Mucosa of gallbladder (tissue), 1 donor: ENCODE measurements at regions not wholly inside any gene's neighbourhood (a gene's known extent, or its start where the extent isn't known, plus 50 kb on each side); places are given as distances from the start of the nearest gene placed in this dataset.

Source experiments
- DNase-seq: peaks from one replicate; pipeline ENCODE4 v3.0.0-alpha.2; 2020; ENCODE audit warnings: low spot score
- donor health status: DM: no; HTN: no; CAD: no.

DNA sequence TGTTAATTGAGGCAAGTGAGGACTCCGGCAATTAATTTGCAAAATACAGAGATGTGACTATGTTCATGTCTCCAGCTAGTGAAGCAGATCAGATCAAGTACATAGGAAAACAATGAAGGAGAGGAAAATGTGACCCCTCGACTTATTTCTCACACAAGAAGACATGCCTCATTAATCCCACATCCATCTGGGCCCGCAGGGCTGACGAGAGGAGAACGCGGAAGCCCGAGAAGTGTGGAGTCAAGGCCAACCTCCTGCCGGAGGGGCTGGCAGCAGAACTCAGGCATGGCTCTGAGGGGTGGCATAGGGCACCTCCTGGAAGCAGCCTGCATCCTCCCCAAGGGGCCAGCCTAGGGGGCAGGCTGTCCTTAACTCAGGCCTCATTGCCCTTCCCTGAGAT is 54.4 kb downstream of the ZNF503 start:
- DNase-seq, result no peak

DNA sequence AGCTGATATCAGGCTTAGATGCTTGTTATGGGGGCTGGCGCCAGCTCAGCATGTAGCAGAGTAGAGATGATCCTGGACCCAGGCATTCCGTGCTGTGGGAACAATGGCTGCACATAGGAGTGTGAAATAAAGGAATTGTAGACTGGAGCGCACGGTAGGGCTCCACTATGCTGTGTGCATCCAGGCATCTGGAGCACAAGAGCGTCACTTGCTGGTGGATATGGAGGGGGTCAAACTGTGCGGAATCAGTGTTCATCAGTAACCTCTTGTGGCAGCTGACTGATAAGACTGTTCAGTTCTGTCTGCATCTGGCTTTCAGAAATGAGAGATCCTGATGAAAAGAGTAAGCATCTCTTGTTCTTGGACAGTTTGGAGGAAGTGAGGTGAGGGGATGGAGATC is 55.8 kb downstream of the ZNF503 start:
- DNase-seq, result no peak

DNA sequence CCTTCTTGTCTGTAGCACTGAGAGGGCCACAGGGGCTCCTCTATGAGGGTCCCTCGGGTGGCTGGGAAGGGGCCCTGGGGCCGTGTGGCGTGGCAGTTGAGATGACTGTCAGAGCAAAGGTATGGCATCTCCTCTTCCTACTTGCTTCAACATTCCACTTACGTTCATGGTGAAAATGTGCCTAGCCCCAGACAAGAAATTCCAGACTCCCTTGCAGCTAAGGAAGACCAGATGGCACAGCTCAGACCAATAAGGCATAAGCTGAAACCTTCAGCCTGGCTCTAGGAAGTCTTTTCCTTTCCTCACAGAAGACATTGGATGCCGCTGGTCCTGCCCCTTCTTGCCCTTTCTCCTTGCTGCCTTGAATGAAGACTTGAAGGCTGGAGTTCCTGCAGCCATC is 57.4 kb downstream of the ZNF503 start:
- DNase-seq, result no peak

DNA sequence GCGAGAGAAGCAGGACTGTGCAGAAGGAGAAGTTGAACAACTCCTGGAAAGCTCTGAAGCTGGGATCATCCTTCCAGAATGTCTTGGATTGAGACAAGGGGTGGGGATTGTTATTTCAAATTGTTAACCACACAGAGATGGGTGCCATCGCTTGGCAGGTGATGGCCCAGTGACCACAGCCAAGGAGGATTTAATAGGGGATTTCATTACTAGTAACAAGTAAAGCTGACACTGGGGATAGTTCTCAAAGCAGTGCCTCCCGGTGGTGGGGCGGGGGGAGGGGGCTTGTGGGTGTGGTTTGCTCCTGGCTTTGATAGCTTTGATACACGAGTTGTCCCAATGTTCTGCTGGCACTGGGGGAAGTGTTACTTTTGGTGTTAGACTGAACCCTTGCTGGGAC is 59.2 kb downstream of the ZNF503 start:
- no peak for DNase-seq

DNA sequence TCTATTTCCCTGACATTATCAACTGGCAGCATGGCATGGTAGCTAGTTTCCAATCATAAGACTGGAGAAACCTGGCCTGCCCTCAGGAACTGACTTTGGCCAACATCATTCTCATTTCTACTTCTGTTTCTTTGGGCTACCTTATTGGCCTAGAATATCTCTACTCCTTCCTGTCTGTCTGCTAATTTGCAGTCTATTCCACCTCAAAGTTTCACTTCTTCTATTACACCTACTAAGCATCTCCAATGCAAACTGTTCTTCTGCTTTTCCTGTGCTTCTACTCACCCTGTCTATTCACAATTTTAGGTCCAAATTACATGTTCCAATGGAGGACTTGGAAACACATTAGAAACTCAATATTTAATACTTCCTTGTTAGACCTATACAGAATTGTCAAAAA is 65.6 kb downstream of the ZNF503 start:
- DNase-seq, result no peak

DNA sequence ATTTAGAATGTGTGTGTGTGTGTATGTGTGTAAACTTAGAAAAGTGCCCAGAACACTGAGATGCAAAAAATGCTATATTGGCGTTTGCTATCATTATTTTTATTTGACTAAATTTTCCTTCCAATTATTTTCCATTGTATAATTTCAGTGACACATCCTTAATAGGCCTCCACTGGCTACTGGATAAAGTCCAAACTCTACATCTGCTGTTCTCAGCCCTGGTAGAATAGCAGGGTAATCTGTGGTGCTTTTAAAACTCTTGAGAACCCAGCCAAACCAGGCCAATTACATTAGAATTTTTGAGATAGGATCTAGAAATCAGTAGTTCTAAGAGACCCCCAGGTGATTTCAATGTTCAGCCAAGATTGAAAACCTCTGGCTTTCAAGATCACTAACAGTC is 66.4 kb downstream of the ZNF503 start:
- no peak for DNase-seq

DNA sequence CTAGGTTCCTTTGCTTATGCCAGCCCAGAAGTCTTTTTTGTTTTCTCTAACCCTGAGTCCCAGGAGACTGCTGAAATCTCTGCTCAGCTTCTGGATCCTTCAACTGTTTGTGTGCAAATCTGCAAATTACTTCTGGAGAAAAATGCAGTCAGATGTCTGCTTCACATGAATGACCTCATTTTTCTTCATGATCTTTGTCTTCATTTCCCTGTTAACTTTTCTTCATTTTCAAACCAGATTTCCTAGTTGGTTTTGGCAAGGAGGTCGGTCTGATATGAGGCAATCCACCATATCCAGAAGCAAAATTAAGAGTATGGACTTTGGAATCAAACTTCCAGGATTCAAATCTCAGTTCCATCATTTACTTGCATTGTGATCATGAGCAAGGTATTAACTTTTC is 66.8 kb downstream of the ZNF503 start:
- no peak for DNase-seq

DNA sequence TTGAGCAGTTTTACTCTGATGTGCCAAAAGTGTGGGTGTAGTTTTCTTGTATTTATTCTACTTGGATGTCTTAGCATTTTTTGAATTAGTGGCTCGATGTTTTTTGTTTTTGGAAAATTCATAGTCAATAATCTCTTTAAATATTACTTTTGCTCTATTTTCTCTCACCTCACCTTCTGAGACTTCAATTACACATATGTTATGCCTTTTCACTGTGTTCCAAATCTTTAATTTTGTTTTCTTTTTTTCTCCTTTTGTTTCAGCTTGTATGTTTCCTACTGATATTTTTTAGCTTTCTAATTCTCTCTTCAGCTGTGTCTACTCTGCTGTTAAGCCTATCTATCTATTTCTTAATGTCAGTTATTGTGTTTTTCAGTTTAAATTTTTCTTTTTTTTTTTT is 69.5 kb downstream of the ZNF503 start:
- no peak for DNase-seq

DNA sequence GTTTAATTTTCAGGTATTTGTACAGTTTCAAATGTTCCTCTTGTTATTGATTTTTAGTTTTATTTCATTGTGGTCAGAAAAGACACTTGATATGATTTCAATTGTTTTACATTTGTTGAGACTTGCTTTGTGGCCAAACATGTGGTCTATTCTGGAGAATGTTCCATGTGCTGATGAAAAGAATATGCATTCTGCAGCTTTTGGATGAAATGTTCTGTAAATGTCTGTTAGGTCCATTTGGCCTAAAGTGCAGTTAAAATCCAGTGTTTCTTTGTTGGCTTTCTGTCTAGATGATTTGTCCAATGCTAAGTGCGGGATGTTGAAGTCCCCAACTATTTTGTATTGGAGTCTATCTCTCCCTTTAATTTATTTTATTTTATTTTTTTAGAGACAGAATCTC is 70.5 kb downstream of the ZNF503 start:
- DNase-seq, result no peak

DNA sequence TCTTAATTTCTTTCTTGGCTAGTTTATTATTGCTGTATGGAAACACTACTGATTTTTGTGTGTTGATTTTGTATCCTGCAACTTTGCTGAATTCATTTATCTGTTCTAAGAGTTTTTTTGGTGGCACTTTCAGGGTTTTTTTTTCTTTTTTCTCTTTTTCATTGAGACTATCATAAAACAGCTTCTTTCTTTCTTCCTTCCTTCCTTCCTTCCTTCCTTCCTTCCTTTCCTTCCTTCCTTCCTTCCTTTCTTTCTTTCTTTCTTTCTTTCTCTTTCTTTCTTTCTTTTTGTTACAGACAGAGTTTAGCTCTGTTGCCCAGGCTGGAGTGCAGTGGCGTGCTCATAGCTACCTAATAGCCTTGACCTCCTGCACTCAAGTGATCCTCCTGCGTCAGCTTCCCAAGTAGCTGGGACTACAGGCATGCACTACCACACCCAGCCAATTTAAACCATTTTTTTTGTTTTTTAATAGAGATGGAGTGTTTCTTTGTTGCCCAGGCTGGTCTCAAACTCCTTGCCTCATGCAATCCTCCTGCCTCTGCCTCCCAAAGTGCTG is 72.3 kb downstream of the ZNF503 start:
- no peak for DNase-seq

DNA sequence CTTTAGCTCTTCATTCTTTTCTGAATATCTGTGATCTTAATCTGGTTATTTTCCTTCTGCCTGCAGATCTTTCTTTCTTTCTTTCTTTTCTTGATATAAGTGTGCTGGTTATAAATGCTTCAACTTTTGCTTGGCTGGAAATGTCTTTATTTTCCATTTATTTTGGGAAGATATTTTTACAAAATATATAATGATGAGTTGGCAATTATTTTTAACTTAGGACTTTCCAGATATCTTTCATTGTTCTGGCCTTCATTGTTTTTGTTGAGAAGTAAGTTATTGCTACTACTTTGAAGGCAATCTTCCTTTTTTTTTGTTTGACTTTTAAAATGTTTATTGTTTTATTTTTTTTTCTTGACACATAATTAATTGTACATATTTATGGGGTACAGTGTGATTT is 75.3 kb downstream of the ZNF503 start:
- no peak for DNase-seq

DNA sequence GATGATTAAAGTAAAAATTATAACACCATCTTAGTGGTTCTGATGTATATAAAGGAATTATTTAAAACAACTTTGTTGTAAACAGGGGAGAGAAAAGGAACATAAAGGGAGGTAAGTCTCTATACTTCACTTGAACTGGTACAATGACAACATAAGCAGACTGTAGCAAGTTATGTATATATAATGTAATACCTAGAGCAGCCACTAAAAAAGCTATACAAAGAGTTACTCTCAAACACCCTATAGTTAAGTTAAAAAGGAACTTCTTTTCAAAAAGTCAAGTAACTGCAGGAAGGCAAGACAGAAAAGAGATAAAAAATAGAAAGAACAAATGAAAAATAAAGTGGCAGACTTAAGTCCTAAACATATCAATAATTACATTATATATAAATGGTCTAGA is 82.3 kb downstream of the ZNF503 start:
- DNase-seq, result no peak

DNA sequence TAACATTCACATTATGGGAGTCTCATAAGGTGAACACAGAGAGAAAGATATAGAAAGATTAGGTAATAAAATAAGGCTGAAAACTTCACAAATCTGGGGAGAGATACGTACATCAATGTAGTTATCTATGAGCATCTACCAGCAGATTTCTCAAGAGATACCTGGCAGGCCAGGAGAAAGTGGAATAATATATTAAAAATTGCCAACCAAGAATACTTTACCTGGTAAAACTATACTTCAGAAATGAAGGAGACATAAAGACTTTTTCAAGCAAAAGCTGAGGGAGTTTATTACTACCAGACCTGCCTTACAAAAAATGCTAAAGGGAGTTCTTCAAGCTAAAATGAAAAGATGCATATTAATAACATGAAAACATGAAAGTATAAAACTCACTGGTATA is 78.8 kb upstream of the COMTD1 start:
- no peak for DNase-seq

DNA sequence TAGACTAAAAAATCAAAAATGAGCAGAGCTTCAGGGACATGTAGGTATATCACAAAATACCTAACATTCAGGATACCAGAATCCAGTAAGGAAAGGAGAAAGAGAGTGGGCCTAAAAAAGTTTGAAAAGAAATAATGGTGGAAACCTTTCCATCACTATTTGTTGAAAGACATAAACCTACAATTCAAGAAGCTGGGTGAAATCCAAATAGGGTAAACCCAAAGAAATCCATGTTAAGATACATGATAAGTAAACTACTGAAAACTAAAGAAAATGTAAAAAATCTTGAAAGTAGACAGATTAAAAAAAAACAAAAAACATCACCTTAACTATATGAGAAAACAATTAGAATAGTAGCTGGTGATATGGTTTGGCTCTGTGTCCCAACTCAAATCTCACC is 76.7 kb upstream of the COMTD1 start:
- no peak for DNase-seq

DNA sequence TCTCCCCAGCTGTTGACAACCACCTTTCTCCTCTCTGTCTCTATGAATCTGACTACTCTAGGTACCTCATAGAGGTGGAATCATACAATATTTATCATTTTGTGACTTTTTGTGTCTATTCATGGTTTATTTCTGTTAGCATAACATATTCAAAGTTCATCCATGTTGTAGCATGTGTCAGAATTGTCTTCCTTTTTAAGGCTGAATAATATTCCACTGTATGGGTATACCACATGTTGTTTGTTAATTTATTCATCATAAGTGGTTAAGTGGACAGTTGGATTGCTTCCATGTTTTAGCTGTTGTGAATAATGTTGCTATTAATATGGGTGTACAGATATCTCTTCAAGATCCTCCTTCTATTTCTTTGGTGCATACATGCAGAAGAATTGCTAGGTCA is 69.9 kb upstream of the COMTD1 start:
- no peak for DNase-seq

DNA sequence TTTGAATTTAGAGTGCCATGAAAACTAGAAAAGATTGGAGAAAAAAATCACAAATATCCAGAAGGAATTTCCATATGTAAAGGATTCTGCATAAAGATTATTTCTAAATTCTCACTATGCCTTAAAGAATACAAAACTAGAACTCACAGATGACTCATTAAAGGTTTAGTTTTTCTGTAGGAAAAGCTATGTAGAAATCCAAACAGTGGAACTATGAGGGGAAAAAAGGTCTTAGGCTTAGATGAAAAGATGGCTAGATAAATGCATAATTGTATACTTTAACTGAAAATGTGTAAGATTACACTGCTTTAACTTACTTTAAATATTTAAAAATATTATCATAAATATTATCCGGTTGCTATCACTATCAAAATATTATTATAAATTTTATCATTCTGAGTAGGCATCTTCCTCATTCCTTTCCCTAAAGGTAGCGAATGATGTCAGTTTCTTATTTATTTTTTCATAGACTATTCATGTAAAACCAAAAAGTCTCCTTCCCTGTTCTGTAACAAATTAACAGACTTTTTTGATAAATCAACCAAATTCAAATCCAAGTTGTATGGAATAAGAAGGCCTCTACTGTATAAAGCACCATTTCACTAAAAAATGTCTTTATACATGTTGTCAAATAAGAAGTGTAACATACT is 69.1 kb upstream of the COMTD1 start:
- DNase-seq, result no peak

DNA sequence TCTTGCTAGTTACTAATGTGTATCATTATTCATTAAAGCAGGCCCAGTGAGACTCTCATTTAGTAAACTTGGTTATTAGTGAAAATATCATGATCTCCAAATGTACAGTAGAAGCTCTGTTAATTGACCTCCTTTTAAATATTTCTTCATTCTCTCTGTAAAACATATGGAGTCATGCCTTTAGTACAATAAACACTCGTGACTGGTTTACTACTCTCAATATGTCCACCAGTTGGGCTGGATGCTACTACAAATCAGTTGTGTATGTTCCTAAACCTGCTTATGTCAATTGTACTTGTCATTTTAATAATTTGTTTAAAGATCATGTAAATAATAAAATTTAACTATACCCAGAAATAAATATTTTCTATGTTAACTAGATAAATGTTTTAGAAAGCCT is 68.6 kb upstream of the COMTD1 start:
- no peak for DNase-seq

DNA sequence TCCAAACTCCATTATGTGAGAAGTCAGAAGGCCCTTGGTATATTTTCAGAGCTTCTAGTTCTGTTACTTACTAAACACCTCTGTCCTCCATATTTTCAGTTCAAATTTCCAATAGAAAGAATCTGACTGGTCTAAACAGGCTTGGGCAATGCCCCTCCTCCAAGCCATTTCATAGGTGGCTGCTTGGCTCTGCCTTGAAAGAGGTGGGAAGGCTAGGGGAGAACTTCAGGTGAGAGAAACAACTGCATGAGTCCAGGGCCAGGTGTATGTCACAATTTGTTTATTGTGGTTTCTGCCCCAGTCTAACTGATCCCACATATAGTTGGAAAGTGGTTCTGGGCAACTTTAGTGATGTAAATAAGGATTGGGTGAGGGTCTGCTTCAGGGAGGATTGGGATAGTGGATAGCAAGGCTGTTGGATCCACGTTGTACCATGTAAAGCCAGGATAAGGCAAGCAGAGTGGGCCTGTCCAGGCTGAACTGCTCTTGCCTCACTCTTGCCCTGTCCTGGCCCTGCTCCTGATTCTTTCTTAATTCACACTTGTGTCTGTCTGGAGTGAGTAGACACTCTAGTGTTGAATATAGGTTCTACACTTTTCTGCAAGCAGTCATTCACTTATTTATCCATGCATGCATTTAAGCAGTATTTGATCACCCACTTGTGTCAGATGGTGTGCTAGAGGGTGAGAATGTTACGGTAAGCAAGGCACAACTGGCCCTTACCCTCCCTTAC is 67.5 kb upstream of the COMTD1 start:
- no peak for DNase-seq

DNA sequence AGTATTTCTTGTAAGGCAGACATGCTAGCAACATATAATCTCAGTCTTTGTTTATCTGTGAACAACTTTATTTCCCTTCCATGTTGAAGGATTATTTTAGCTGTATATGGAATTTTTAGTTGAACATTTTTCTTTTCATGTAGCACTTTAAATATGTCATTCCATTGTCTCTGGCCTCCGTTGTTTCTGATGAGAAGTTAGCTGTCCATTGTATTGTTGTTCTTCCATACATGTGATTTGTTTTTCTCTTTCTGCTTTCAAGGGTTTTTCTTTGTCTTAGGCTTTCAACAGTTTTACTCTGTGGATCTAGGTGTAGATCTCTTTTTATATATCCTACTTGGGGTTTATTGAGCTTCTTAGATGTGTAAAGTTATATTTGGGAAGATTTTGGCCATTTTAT is 66.3 kb upstream of the COMTD1 start:
- no peak for DNase-seq

DNA sequence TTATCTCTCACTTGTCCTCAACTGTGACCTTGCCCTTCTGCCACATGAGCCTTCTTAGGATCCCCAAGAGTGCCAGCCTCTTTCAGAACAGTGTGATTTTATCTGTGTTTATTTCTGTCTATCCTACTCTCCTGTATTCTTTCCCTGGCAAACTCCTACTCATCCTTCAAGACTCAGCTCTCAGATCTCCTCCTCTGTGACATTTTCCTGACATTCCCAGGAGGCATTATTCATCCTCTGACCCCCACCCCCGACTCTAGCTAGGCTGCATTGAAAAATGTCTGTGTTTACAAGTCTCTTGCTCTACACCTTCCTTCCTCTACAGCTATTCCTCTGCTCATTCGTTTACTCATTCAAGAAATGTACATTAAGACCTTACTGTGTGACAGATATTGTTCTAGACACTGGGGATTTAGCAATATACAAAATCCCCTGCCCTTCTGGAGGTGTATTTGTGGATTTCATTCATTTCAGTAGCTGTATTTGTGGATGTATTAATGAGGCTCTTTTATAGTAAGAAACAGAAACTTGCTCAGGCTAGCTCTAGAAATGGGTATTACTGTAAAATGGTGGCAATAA is 61.4 kb upstream of the COMTD1 start:
- DNase-seq, result no peak

DNA sequence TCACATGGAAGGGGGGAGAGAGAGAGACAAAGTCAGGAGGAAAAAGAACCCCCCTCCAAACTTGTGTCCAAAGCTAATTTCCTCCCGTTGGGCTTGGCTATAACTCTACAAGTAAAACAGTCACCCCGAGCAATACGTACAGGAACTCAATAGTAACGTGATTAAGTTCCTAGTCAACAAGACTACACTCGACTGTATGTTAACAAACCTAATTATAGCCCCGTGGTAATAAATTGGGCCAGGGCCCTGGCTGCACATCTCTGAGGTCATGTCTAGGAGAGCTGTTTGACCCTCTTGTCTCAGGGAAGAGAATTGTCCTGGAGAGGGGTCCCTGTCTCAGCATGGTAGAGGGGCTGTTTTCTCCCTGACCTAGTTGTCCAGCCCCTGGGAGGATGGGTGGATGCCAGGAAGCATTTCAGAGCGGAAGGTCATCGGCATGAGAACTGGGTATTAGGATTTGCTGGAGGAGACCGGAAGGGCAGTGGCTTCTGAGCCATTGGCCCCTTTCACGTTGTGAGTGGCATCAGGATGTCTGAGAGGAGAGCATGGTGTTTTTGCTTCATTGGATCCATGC is 60.2 kb upstream of the COMTD1 start:
- DNase-seq, result no peak

DNA sequence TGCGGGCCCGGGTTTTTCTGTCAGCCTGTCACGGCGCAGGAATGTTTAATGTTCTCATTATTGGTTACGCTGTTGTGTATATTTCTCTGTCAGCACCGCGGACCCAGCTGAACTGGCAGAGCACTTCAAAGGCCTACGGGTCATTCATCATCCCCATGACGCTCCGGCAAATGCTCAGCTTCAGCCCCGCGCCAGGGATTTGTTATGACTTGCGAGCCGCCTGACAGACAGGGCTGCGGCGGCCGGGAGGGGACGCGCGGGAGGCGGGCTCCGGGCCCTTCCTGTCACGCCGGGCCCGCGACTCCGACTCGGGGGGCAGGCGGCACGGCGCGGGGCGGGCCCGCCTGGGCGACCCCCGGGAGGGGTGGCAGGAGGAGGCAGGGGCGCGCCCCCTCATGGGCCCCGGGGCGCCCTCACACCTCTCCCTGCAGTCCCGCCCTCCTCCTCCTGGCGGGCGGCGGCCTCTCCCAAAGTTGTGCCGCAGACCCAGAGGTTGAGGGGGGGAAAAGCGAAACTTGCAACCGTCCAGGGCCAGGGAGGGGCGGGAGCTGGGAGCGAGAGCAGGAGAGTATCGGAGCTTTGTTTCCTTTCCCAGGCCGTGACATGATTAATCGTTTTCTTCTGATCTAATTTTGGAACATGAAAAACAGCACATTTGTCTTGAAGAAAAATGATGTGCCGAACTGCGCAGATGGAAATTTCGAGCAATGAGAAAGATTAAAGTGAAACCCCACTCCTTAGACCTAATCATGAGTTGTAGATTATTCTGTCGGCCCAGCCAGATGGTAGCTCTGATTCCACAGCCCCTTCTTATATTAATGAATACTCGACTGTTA is 59.3 kb upstream of the COMTD1 start:
- peak; percentile 74 for DNase-seq
